ENCODE measurements at regions not wholly inside any gene's neighbourhood (a gene's known extent, or its start where the extent isn't known, plus 50 kb on each side); places are given as distances from the start of the nearest gene placed in this dataset.

DNA sequence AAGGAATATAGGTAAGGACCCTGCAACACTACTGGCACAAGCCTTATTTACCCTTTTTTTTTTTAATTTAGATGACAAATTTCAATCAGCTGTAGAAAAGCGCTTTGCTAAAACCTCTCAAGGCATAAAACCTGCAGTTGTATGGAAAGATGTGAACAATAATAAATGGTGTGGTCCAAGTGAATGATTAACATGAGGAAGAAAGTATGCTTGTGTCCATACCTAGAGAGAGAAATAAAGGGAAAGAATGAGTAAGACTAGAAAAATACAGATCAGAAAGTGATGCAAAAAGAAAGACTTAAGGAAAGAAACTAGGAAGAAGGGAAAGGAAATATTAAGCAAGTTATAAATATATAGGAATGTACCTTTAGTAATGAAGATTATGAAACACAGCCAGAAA lies 119.2 kb upstream of the SCN7A start:
- no peaks in the 10 kb centered on the region for H3K36me3 ChIP-seq (replicated peaks in 1 of 2)
- no peaks in the 10 kb centered on the region for H3K4me1 ChIP-seq (replicated peaks in 1 of 2)
- WGBS, 4 donors: 74 to 96% (median 86%) methylated on average over 1 of the region's 1 CpG
- intact Hi-C loops (cut with DNase I): no loop called here
- DNase-seq: no peak
- TF ChIP-seq POLR2A (IDR thresholded peaks at IDR 0.05): no peak
- TF ChIP-seq, protein P1, sequence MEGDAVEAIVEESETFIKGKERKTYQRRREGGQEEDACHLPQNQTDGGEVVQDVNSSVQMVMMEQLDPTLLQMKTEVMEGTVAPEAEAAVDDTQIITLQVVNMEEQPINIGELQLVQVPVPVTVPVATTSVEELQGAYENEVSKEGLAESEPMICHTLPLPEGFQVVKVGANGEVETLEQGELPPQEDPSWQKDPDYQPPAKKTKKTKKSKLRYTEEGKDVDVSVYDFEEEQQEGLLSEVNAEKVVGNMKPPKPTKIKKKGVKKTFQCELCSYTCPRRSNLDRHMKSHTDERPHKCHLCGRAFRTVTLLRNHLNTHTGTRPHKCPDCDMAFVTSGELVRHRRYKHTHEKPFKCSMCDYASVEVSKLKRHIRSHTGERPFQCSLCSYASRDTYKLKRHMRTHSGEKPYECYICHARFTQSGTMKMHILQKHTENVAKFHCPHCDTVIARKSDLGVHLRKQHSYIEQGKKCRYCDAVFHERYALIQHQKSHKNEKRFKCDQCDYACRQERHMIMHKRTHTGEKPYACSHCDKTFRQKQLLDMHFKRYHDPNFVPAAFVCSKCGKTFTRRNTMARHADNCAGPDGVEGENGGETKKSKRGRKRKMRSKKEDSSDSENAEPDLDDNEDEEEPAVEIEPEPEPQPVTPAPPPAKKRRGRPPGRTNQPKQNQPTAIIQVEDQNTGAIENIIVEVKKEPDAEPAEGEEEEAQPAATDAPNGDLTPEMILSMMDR (IDR thresholded peaks at IDR 0.05): no peak
- no peak overlapping the region for H3K27ac ChIP-seq
- no peak overlapping the region for H3K4me3 ChIP-seq
- no peaks in the 10 kb centered on the region for H3K27me3 ChIP-seq
- no peaks in the 10 kb centered on the region for H3K9me3 ChIP-seq (replicated peaks in 1 of 3)

DNA sequence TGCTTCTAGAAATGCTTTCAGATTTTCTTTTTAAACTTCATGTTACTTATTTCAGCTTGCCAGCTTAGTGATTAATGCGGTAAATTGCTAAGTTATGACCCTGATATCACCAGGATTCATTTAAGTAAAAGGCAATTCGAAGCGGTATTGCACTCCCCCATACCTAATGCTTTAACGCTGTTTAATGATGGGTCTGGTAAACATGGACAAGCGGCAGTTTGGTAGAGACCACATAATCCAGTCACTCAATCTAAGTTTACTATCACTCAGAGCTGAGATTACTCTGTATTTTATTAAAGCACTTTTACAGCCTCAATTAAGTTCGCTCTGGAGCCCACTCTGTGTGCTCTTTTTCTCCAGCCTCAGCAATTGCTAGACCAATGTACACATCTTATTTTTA lies 118.2 kb upstream of the SCN7A start:
- no peaks in the 10 kb centered on the region for H3K4me1 ChIP-seq (replicated peaks in 1 of 2)
- H3K36me3 ChIP-seq (replicated peaks in 1 of 2): no peaks in the 10 kb centered on the region
- WGBS, 4 donors: 76 to 82% (median 78%) methylated on average over 6 of the region's 6 CpGs
- no peak overlapping the region for H3K4me3 ChIP-seq
- no peaks in the 10 kb centered on the region for H3K9me3 ChIP-seq (replicated peaks in 1 of 3)
- intact Hi-C loops (cut with DNase I): no loop called here
- no peak overlapping the region for H3K27ac ChIP-seq
- TF ChIP-seq POLR2A (IDR thresholded peaks at IDR 0.05): no peak
- TF ChIP-seq, protein P1 (IDR thresholded peaks at IDR 0.05): no peak
- no peak for DNase-seq
- H3K27me3 ChIP-seq: no peaks in the 10 kb centered on the region

DNA sequence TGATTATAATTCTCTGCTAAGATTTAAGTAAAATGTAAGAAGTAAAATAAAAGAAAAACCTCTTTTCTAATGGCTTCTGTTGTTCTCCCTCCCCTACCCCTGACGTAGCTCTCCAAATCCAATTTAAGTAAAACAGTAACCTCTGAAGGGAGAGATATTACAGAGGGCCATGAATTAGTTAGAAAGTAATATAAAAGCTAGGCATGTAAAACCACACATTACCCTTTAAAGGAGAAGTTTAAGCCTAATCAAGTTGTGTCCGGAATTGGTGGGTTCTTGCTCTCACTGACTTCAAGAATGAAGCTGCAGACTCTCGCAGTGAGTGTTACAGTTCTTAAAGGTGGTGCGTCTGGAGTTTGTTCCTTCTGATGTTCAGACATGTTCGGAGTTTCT lies 116.9 kb upstream of the SCN7A start:
- intact Hi-C loops (cut with DNase I): no loop called here
- no peak for DNase-seq
- H3K36me3 ChIP-seq (replicated peaks in 1 of 2): no peaks in the 10 kb centered on the region
- no peaks in the 10 kb centered on the region for H3K9me3 ChIP-seq (replicated peaks in 1 of 3)
- no peak overlapping the region for H3K27ac ChIP-seq
- TF ChIP-seq, protein P1 (IDR thresholded peaks at IDR 0.05): no peak
- no peak for TF ChIP-seq POLR2A (IDR thresholded peaks at IDR 0.05)
- 62 to 71% (median 63%) methylated on average over 5 of the region's 5 CpGs for WGBS, 4 donors
- no peaks in the 10 kb centered on the region for H3K4me1 ChIP-seq (replicated peaks in 1 of 2)
- H3K4me3 ChIP-seq: no peak overlapping the region
- H3K27me3 ChIP-seq: no peaks in the 10 kb centered on the region

DNA sequence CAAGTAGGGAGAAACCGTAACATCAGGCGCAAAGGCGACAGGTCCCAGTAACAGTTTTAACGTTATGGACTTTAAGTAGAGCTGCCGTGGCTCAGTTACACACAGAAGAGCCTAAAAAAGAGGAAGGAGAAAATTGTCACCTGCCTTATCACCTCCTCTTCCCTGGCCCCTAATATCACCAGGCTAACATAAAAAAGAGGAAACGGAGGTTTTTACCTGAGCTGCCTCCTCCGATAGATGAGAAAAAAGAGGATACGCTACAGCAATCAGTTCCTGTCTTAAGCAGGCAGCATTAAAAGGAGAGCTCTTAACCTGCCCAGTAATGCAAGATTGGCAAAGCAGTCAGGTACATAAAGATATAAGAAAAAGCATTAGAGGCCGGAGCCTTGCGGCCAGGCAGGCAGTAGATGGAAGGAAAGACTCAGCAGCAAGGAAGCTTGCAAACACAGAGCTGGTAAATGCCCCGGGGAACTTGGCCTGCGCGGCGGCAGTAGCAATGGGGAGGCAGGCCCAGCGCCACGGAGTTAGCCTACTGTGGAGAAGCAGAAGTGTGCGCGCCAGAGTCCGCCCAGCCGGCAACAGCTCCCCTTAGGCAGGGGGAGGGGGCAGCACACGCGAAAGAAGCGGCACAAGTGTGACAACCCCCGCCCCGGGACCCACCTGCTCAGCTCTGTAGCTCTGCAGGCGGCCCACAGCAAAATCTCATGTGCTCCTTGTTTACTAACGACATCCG lies 116.3 kb upstream of the SCN7A start:
- intact Hi-C loops (cut with DNase I): no loop called here
- 29 to 41% (median 34%) methylated on average over 21 to 28 of the region's 28 CpGs for WGBS, 4 donors
- no peaks in the 10 kb centered on the region for H3K27me3 ChIP-seq
- H3K27ac ChIP-seq: no peak overlapping the region
- DNase-seq: peak in 1 of 7 donors; percentile 59
- H3K36me3 ChIP-seq (replicated peaks in 1 of 2): no peaks in the 10 kb centered on the region
- H3K9me3 ChIP-seq (replicated peaks in 1 of 3): no peaks in the 10 kb centered on the region
- no peaks in the 10 kb centered on the region for H3K4me1 ChIP-seq (replicated peaks in 1 of 2)
- no peak for TF ChIP-seq POLR2A (IDR thresholded peaks at IDR 0.05)
- TF ChIP-seq, protein P1 (IDR thresholded peaks at IDR 0.05): no peak
- H3K4me3 ChIP-seq: no peak overlapping the region
